OCI-LY7 (cell line): ENCODE measurements at regions not wholly inside any gene's neighbourhood (a gene's known extent, or its start where the extent isn't known, plus 50 kb on each side); places are given as distances from the start of the nearest gene placed in this dataset.

Source experiments
- BruUV-seq: library from RNA; stranded (reverse); fragments of 400-500 nt; replicated peaks from 2 replicates; lab custom pipeline; 2021; lab: Mats Ljungman, UMichigan
- CTCF ChIA-PET: fragments of 300-600 bp; sonication (Branson Sonifier 250); formaldehyde crosslinking; loops from one replicate; lab custom pipeline; 2022; ENCODE audit warnings: antibody characterized with exemption; ENCODE audit not compliant: unreplicated experiment; lab: Charles Lee
- POLR2A ChIA-PET: fragments of 300-600 bp; sonication (Branson Sonifier 250); formaldehyde crosslinking; loops from one replicate; lab custom pipeline; 2022; ENCODE audit warnings: antibody characterized with exemption; lab: Charles Lee
- DNase-seq: peaks from one replicate; pipeline ENCODE4 v3.0.0-alpha.2; 2015; ENCODE audit warnings: low spot score
- H2AFZ ChIP-seq: fragments of 200-600 bp; sonication (generic), shearing (Covaris generic); 2 replicates; pipeline ENCODE4 v1.6.1; 2014; ENCODE audit warnings: mild to moderate bottlenecking, antibody characterized with exemption, low read length, moderate library complexity
- H3K27ac ChIP-seq: fragments of 200-600 bp; sonication (generic); 2 replicates; pipeline ENCODE4 v1.5.1; 2014; ENCODE audit warnings: mixed run types, low read depth, mild to moderate bottlenecking, moderate library complexity, low read length, inconsistent platforms; ENCODE audit not compliant: poor library complexity, severe bottlenecking
- H3K36me3 ChIP-seq: fragments of 200-600 bp; sonication (generic); 2 replicates; pipeline ENCODE4 v1.6.1; 2014; ENCODE audit warnings: mild to moderate bottlenecking, antibody characterized with exemption, low read length, moderate library complexity, mixed read lengths; ENCODE audit not compliant: insufficient read depth
- H3K4me1 ChIP-seq: fragments of 200-600 bp; sonication (generic); 2 replicates; pipeline ENCODE4 v1.5.1; 2014; ENCODE audit warnings: mild to moderate bottlenecking, low read length; ENCODE audit not compliant: insufficient read depth, poor library complexity, severe bottlenecking
- H3K4me2 ChIP-seq: fragments of 200-600 bp; sonication (generic); 2 replicates; pipeline ENCODE4 v1.6.1; 2014; ENCODE audit warnings: mild to moderate bottlenecking, low read length
- H3K4me3 ChIP-seq: fragments of 200-600 bp; sonication (generic); 2 replicates; pipeline ENCODE4 v1.5.1; 2014; ENCODE audit warnings: mild to moderate bottlenecking, low read depth, low read length; ENCODE audit not compliant: poor library complexity, severe bottlenecking
- H3K79me2 ChIP-seq: fragments of 200-600 bp; sonication (generic); 2 replicates; pipeline ENCODE4 v1.6.1; 2016; ENCODE audit warnings: low read depth, mild to moderate bottlenecking, low read length, moderate library complexity, mixed read lengths; ENCODE audit not compliant: insufficient read depth
- H3K9me2 ChIP-seq: fragments of 200-600 bp; sonication (generic); 2 replicates; pipeline ENCODE4 v1.6.1; 2016; ENCODE audit warnings: mild to moderate bottlenecking, low read length, mixed read lengths; ENCODE audit not compliant: insufficient read depth
- H3K9me3 ChIP-seq: fragments of 200-600 bp; sonication (generic); 2 replicates; pipeline ENCODE4 v1.6.1; 2014; ENCODE audit warnings: mild to moderate bottlenecking, mixed run types, low read length, mixed read lengths
- H4K20me1 ChIP-seq: fragments of 200-600 bp; sonication (generic); 2 replicates; pipeline ENCODE4 v1.6.1; 2014; ENCODE audit warnings: mild to moderate bottlenecking, antibody characterized with exemption, low read length, moderate library complexity, mixed read lengths; ENCODE audit not compliant: insufficient read depth
- EZH2phosphoT487 ChIP-seq: fragments of 200-600 bp; sonication (generic); IDR thresholded peaks from 2 replicates; pipeline ENCODE4 v1.6.1; 2018; ENCODE audit warnings: low read depth, borderline replicate concordance, mild to moderate bottlenecking, mixed run types, antibody characterized with exemption, low read length, moderate library complexity, mixed read lengths
- intact Hi-C: fragments of 100-400 bp; cut with micrococcal nuclease; formaldehyde crosslinking; loops from one replicate; pipeline ENCODE4 v1.10.0; 2022; ENCODE audit not compliant: unreplicated experiment
- TF ChIP-seq, protein P1 (sequence below): fragments of 200-600 bp; sonication (generic); conservative IDR thresholded peaks from 2 replicates; pipeline ENCODE4 v1.5.1; 2014; ENCODE audit warnings: mild to moderate bottlenecking, antibody characterized with exemption, low read length, moderate library complexity, mixed read lengths

DNA sequence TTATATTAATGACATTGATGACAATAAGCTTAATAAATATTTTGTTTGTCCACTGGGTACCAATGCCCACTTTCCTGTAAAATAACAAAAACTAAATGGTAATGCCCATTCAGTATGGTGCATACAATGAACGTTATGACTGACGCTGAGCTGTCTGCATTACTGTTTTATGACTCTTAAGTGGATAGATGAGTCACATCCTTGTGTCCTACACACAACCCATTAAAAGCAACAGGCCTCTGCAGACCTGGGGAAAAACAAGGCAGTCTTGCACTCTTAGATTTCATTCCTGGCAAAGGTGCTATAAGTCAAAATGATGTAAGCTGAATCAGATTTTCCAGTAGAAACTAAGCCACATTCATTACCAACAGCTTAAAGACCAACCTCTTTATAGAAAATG is 176.3 kb upstream of the TMEM45B start:
- Histone ChIP-seq H3K79me2 (no peaks in the 10 kb centered on the region), H3K27ac (no peak overlapping the region), H3K36me3 (no peaks in the 10 kb centered on the region), H3K4me2 (no peak overlapping the region), H3K9me2 (no peaks in the 10 kb centered on the region), H3K4me3 (no peak overlapping the region), H3K4me1 (no peaks in the 10 kb centered on the region), H4K20me1 (no peaks in the 10 kb centered on the region), H2AFZ (no peak overlapping the region), H3K9me3 (no peaks in the 10 kb centered on the region)
- POLR2A ChIA-PET, result interaction anchor here (1.3 to 1.4 kb wide), 2 partner anchors 10 to 14 kb away, joined by 3 read pairs; no protein-coding TSS in a partner anchor
- intact Hi-C loops, result no loop called here
- no TSS peak for BruUV-seq
- CTCF ChIA-PET, result no interaction called here
- no peak for DNase-seq
- TF ChIP-seq EZH2phosphoT487, result no peak
- TF ChIP-seq, protein P1, sequence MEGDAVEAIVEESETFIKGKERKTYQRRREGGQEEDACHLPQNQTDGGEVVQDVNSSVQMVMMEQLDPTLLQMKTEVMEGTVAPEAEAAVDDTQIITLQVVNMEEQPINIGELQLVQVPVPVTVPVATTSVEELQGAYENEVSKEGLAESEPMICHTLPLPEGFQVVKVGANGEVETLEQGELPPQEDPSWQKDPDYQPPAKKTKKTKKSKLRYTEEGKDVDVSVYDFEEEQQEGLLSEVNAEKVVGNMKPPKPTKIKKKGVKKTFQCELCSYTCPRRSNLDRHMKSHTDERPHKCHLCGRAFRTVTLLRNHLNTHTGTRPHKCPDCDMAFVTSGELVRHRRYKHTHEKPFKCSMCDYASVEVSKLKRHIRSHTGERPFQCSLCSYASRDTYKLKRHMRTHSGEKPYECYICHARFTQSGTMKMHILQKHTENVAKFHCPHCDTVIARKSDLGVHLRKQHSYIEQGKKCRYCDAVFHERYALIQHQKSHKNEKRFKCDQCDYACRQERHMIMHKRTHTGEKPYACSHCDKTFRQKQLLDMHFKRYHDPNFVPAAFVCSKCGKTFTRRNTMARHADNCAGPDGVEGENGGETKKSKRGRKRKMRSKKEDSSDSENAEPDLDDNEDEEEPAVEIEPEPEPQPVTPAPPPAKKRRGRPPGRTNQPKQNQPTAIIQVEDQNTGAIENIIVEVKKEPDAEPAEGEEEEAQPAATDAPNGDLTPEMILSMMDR, result no peak

DNA sequence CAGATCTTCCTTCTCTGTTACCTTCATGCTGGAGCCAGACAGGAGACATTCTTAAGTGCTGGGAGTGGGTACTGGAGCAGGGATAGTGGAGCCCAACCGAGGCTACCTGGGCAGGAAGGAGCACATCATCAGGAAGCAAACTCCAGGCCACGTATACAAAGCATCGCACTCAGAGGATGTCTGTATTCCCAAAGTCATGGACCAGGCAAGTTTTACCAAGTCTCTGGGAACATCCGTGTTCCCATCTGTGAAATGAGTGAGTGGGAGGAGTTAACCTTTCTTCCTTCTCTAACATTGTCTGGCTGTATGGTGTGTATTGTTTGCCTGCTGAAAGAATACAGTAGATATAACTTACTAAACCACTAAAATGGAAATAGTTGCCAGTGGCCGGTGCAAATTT is 175.0 kb upstream of the TMEM45B start:
- H3K4me1 ChIP-seq, result no peaks in the 10 kb centered on the region
- ChIA-PET CTCF (no interaction called here), POLR2A (no interaction called here)
- no peaks in the 10 kb centered on the region for H3K36me3 ChIP-seq
- H3K9me2 ChIP-seq, result no peaks in the 10 kb centered on the region
- BruUV-seq, result no TSS peak
- intact Hi-C loops, result no loop called here
- H3K4me2 ChIP-seq, result no peak overlapping the region
- no peaks in the 10 kb centered on the region for H3K79me2 ChIP-seq
- no peak overlapping the region for H3K27ac ChIP-seq
- H4K20me1 ChIP-seq, result no peaks in the 10 kb centered on the region
- no peak for TF ChIP-seq EZH2phosphoT487
- TF ChIP-seq, protein P1, result no peak
- H3K4me3 ChIP-seq, result no peak overlapping the region
- H3K9me3 ChIP-seq, result no peaks in the 10 kb centered on the region
- DNase-seq, result no peak
- no peak overlapping the region for H2AFZ ChIP-seq

DNA sequence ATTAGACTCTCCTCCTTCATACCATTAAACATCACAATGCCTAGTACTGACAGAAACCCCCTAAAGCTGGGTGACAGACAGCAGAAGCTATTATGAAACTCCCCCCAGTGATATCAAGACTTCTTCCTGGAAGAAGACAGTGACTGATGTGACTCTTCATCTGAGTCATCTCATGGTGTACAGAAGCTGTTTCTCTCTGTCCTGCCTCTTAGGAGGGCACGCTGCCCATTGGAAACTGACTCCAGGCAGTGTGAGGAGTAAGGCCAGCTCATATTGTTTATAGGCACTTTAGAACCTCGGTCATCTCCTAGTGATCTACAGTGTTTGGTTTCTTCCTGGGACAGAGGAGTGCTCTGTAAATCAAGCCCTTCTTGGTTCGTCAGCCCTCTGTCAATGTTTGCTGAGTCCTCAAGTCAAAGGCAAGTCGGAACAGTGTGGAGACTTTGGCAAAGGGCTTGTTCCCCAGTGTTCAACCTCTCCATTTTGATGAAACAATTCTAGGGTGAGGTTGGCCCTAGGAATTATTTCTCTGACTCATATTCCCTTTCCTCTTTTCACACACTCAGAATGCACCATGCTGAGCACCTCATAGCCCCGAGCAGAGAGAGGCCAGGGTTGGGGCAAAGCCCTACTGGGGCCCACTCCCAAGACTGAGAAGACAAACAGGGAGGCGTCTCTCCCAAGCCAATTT is 172.5 kb upstream of the TMEM45B start:
- POLR2A ChIA-PET, result interaction anchor here (0.7 kb wide), 1 partner anchor 510 kb away, joined by 3 read pairs; no protein-coding TSS in a partner anchor
- H2AFZ ChIP-seq, result no peak overlapping the region

More for the DNA sequence above, 172.5 kb upstream of the TMEM45B start:
- CTCF ChIA-PET, result no interaction called here
- DNase-seq, result no peak
- H3K4me1 ChIP-seq, result no peaks in the 10 kb centered on the region
- H3K79me2 ChIP-seq, result no peaks in the 10 kb centered on the region
- no peak overlapping the region for H3K27ac ChIP-seq
- H3K9me3 ChIP-seq, result no peaks in the 10 kb centered on the region
- no peaks in the 10 kb centered on the region for H3K36me3 ChIP-seq
- no peaks in the 10 kb centered on the region for H3K9me2 ChIP-seq
- H3K4me3 ChIP-seq, result no peak overlapping the region
- no peak overlapping the region for H3K4me2 ChIP-seq
- H4K20me1 ChIP-seq, result no peaks in the 10 kb centered on the region
- TF ChIP-seq EZH2phosphoT487, result no peak
- TF ChIP-seq, protein P1, result no peak
- no TSS peak for BruUV-seq
- intact Hi-C loops, result no loop called here
